Panc1 (cell line): ENCODE measurements at regions not wholly inside any gene's neighbourhood (a gene's known extent, or its start where the extent isn't known, plus 50 kb on each side); places are given as distances from the start of the nearest gene placed in this dataset.

Source experiments
- ATAC-seq: fragments of 200-7000 bp; cut with Tn5 transposase; 2 replicates; pipeline ENCODE4 v1.9.1; 2020; ENCODE audit warnings: mild to moderate bottlenecking, moderate library complexity
- BruUV-seq: library from RNA; stranded (reverse); fragments of 400-500 nt; replicated peaks from 2 replicates; lab custom pipeline; 2021; lab: Mats Ljungman, UMichigan
- CTCF ChIA-PET: fragments of 300-600 bp; sonication (Branson Sonifier 250); formaldehyde crosslinking; loops from one replicate; lab custom pipeline; 2022; ENCODE audit warnings: antibody characterized with exemption; lab: Charles Lee
- POLR2A ChIA-PET: fragments of 300-600 bp; sonication (Branson Sonifier 250); formaldehyde crosslinking; loops from one replicate; lab custom pipeline; 2022; ENCODE audit warnings: antibody characterized with exemption; lab: Charles Lee
- DNase-seq: peaks from one replicate; pipeline ENCODE4 v3.0.0-alpha.2; 2010; ENCODE audit warnings: low read depth, low spot score
- H3K27ac ChIP-seq: 2 replicates; pipeline ENCODE4 v1.5.1; 2011; ENCODE audit warnings: mild to moderate bottlenecking, low read length, inconsistent platforms
- H3K27me3 ChIP-seq: fragments of 200-500 bp; sonication (Bioruptor generic); 2 replicates; pipeline ENCODE4 v1.6.0; 2014; ENCODE audit warnings: low read length, inconsistent platforms; ENCODE audit not compliant: control insufficient read depth, insufficient read depth
- H3K36me3 ChIP-seq: fragments of 200-500 bp; sonication (Bioruptor generic); 2 replicates; pipeline ENCODE4 v1.5.1; 2014; ENCODE audit warnings: inconsistent platforms, mild to moderate bottlenecking, low read length, moderate library complexity; ENCODE audit not compliant: control insufficient read depth, insufficient read depth
- H3K4me1 ChIP-seq: 2 replicates; pipeline ENCODE4 v1.5.1; 2011; ENCODE audit warnings: inconsistent platforms, mild to moderate bottlenecking, low read length, moderate library complexity; ENCODE audit not compliant: control insufficient read depth, insufficient read depth
- H3K4me3 ChIP-seq, 2 experiments: 2 replicates each; pipeline ENCODE4 v1.5.1; 2011 to 2012; ENCODE audit warnings: low read depth in 2 of 2, low read length in 2 of 2, mild to moderate bottlenecking in 2 of 2, inconsistent platforms in 1 of 2, moderate library complexity in 1 of 2
- H3K9me3 ChIP-seq: fragments of 200-500 bp; sonication (Bioruptor generic); 2 replicates; pipeline ENCODE4 v1.5.1; 2014; ENCODE audit warnings: low read depth, mild to moderate bottlenecking, inconsistent platforms, low read length, moderate library complexity; ENCODE audit not compliant: control insufficient read depth, insufficient read depth
- CTCF ChIP-seq: fragments of 450-650 bp; IDR thresholded peaks from 2 replicates; pipeline ENCODE4 v1.5.1; 2017; ENCODE audit warnings: mild to moderate bottlenecking
- POLR2AphosphoS5 ChIP-seq: IDR thresholded peaks from 2 replicates; pipeline ENCODE4 v1.6.1; 2012; ENCODE audit warnings: mild to moderate bottlenecking, low read depth, low read length, moderate library complexity
- REST ChIP-seq, 2 experiments: IDR thresholded peaks; 2 replicates each; pipeline ENCODE4 v1.6.1; 2011 to 2012; ENCODE audit warnings: low read depth in 2 of 2, control low read depth in 1 of 2, low read length in 1 of 2, mild to moderate bottlenecking in 1 of 2, moderate library complexity in 1 of 2; ENCODE audit not compliant: insufficient read depth in 1 of 2
- SIN3A ChIP-seq: IDR thresholded peaks from 2 replicates; pipeline ENCODE4 v1.6.1; 2012; ENCODE audit warnings: low read depth, mild to moderate bottlenecking, low read length, moderate library complexity, borderline replicate concordance; ENCODE audit not compliant: insufficient read depth
- TCF7L2 ChIP-seq: IDR thresholded peaks from 2 replicates; pipeline ENCODE4 v1.6.1; 2011; ENCODE audit warnings: mild to moderate bottlenecking, low read depth, low read length, inconsistent platforms
- in situ Hi-C: cut with HindIII; loops from 2 replicates; pipeline ENCODE4 v1.10.0; 2016; ENCODE audit warnings: low sequenced_read_pairs, low pct_unique_long_range_greater_than_20kb
- intact Hi-C: fragments of 100-400 bp; cut with micrococcal nuclease; formaldehyde crosslinking; loops from one replicate; pipeline ENCODE4 v1.10.0; 2022; ENCODE audit not compliant: unreplicated experiment

- DNase-seq, result no peak
- no peaks in the 10 kb centered on the region for H3K36me3 ChIP-seq
- BruUV-seq, result no TSS peak
- TF ChIP-seq REST (IDR thresholded peaks at IDR 0.05; ENCODE audit: insufficient read depth in 1 of 2, low read depth in 2 of 2, low read length in 1 of 2) (no peak), CTCF (no peak), TCF7L2 (no peak), POLR2AphosphoS5 (no peak), SIN3A (no peak)
- ATAC-seq, result no peak
- no peaks in the 10 kb centered on the region for H3K9me3 ChIP-seq
- in situ Hi-C loops, result no loop called here
- H3K27me3 ChIP-seq, result no peaks in the 10 kb centered on the region
- ChIA-PET CTCF (no interaction called here), POLR2A (no interaction called here)
- H3K4me3 ChIP-seq, result no peak overlapping the region
- intact Hi-C loops, result no loop called here
- H3K4me1 ChIP-seq, result no peaks in the 10 kb centered on the region
- no peak overlapping the region for H3K27ac ChIP-seq
These were observed 120.9 kb upstream of the GRID2 start for GRCh38 chr4:92182736-92183407.

- no TSS peak for BruUV-seq
- TF ChIP-seq POLR2AphosphoS5 (no peak), TCF7L2 (no peak), REST (IDR thresholded peaks at IDR 0.05; ENCODE audit: insufficient read depth in 1 of 2, low read depth in 2 of 2, low read length in 1 of 2) (no peak), CTCF (no peak), SIN3A (no peak)
- H3K27me3 ChIP-seq, result no peaks in the 10 kb centered on the region
- no peaks in the 10 kb centered on the region for H3K9me3 ChIP-seq
- no peak for DNase-seq
- POLR2A ChIA-PET, result no interaction called here
- H3K4me1 ChIP-seq, result no peaks in the 10 kb centered on the region
- no peak overlapping the region for H3K4me3 ChIP-seq
- ATAC-seq, result no peak
- no peaks in the 10 kb centered on the region for H3K36me3 ChIP-seq
- in situ Hi-C loops, result no loop called here
- CTCF ChIA-PET, result no interaction called here
- intact Hi-C loops, result no loop called here
- no peak overlapping the region for H3K27ac ChIP-seq
These were observed 119.9 kb upstream of the GRID2 start for GRCh38 chr4:92183825-92184224.
